HCT116 (cell line): ENCODE measurements at regions not wholly inside any gene's neighbourhood (a gene's known extent, or its start where the extent isn't known, plus 50 kb on each side); places are given as distances from the start of the nearest gene placed in this dataset.

Experiments
- CEBPB ChIP-seq: IDR thresholded peaks from 2 replicates; pipeline ENCODE4 v1.6.1; 2012; ENCODE audit warnings: low read depth
- EGR1 ChIP-seq: IDR thresholded peaks from 2 replicates; pipeline ENCODE4 v1.6.1; 2012; ENCODE audit warnings: low read depth
- EZH2 ChIP-seq: fragments of 200-600 bp; sonication (generic); IDR thresholded peaks from 2 replicates; pipeline ENCODE4 v1.6.1; 2017; ENCODE audit warnings: antibody characterized with exemption, mixed run types
- JUND ChIP-seq: IDR thresholded peaks from 2 replicates; pipeline ENCODE4 v1.6.1; 2012
- MAX ChIP-seq: IDR thresholded peaks from 2 replicates; pipeline ENCODE4 v1.6.1; 2012
- POLR2A ChIP-seq: IDR thresholded peaks from 2 replicates; pipeline ENCODE4 v1.7.0; 2011; ENCODE audit warnings: borderline replicate concordance; ENCODE audit not compliant: insufficient read depth, insufficient read length; ENCODE audit errors: extremely low read depth
- POLR2AphosphoS5 ChIP-seq: IDR thresholded peaks from 2 replicates; pipeline ENCODE4 v1.6.1; 2011; ENCODE audit warnings: mild to moderate bottlenecking, low read depth, low read length, moderate library complexity
- REST ChIP-seq: IDR thresholded peaks from 2 replicates; pipeline ENCODE4 v1.6.1; 2012; ENCODE audit warnings: low read depth
- SRF ChIP-seq: IDR thresholded peaks from 2 replicates; pipeline ENCODE4 v1.6.1; 2012; ENCODE audit warnings: low read depth
- TCF7L2 ChIP-seq: IDR thresholded peaks from 2 replicates; pipeline ENCODE4 v1.7.0; 2011; ENCODE audit warnings: borderline replicate concordance, inconsistent platforms; ENCODE audit not compliant: insufficient read depth, insufficient read length; ENCODE audit errors: extremely low read depth
- ZFX ChIP-seq: fragments of 450-650 bp; IDR thresholded peaks from 2 replicates; pipeline ENCODE4 v1.6.1; 2017
- ZNF274 ChIP-seq: fragments of 200-500 bp; sonication (Bioruptor generic); IDR thresholded peaks from 2 replicates; pipeline ENCODE4 v1.6.1; 2014; ENCODE audit warnings: mild to moderate bottlenecking, low read depth, low read length, inconsistent platforms
- TF ChIP-seq, protein P1 (sequence below), 3 experiments: fragments of 200-600 bp in 1 of 3; sonication (generic) in 1 of 3; IDR thresholded peaks in 2 of 3; conservative IDR thresholded peaks in 1 of 3; 2 replicates each; pipeline ENCODE4 v1.5.1; 2012 to 2017; ENCODE audit warnings: low read depth in 2 of 3, low read length in 2 of 3, antibody characterized with exemption in 1 of 3, borderline replicate concordance in 1 of 3, control low read depth in 1 of 3, mild to moderate bottlenecking in 1 of 3, mixed read lengths in 1 of 3, mixed run types in 1 of 3, moderate library complexity in 1 of 3; ENCODE audit not compliant: insufficient read depth in 1 of 3
- TF ChIP-seq, protein P2 (sequence below): IDR thresholded peaks from 2 replicates; pipeline ENCODE4 v1.6.1; 2012

GRCh38 chr3:124056846-124057245 is 64.9 kb upstream of the ROPN1 start:
- TF ChIP-seq CEBPB (no peak), EGR1 (no peak), EZH2 (no peak), TCF7L2 (no peak), POLR2AphosphoS5 (no peak), REST (no peak), POLR2A (no peak), JUND (no peak), ZFX (no peak), SRF (no peak), MAX (no peak), ZNF274 (no peak)
- TF ChIP-seq, protein P1, sequence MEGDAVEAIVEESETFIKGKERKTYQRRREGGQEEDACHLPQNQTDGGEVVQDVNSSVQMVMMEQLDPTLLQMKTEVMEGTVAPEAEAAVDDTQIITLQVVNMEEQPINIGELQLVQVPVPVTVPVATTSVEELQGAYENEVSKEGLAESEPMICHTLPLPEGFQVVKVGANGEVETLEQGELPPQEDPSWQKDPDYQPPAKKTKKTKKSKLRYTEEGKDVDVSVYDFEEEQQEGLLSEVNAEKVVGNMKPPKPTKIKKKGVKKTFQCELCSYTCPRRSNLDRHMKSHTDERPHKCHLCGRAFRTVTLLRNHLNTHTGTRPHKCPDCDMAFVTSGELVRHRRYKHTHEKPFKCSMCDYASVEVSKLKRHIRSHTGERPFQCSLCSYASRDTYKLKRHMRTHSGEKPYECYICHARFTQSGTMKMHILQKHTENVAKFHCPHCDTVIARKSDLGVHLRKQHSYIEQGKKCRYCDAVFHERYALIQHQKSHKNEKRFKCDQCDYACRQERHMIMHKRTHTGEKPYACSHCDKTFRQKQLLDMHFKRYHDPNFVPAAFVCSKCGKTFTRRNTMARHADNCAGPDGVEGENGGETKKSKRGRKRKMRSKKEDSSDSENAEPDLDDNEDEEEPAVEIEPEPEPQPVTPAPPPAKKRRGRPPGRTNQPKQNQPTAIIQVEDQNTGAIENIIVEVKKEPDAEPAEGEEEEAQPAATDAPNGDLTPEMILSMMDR (IDR thresholded peaks at IDR 0.05 in 2 of 3, conservative IDR thresholded peaks at IDR 0.05 in 1 of 3; ENCODE audit: borderline replicate concordance in 1 of 3, insufficient read depth in 1 of 3, low read depth in 2 of 3, low read length in 2 of 3): no peak
- TF ChIP-seq, protein P2, sequence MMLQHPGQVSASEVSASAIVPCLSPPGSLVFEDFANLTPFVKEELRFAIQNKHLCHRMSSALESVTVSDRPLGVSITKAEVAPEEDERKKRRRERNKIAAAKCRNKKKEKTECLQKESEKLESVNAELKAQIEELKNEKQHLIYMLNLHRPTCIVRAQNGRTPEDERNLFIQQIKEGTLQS: no peak
